GM12878 (cell line): ENCODE measurements at regions not wholly inside any gene's neighbourhood (a gene's known extent, or its start where the extent isn't known, plus 50 kb on each side); places are given as distances from the start of the nearest gene placed in this dataset.

ENCODE experiments used
- ATAC-seq: fragments of 200-7000 bp; cut with Tn5 transposase; 3 replicates; pipeline ENCODE4 v1.9.1; 2020; ENCODE audit warnings: mild to moderate bottlenecking, moderate library complexity
- BruUV-seq: library from RNA; stranded (reverse); fragments of 400-500 nt; replicated peaks from 2 replicates; lab custom pipeline; 2021; lab: Mats Ljungman, UMichigan
- CTCF ChIA-PET: fragments of 300-600 bp; sonication (Branson Sonifier 250); formaldehyde crosslinking; extraction: SDS; loops from one replicate; lab custom pipeline; 2021; ENCODE audit warnings: inconsistent platforms; lab: Yijun Ruan, JAX
- POLR2A ChIA-PET: fragments of 350-600 bp; formaldehyde crosslinking; extraction: SDS; loops from one replicate; lab custom pipeline; 2021; ENCODE audit warnings: inconsistent platforms; lab: Charles Lee
- RAD21 ChIA-PET: fragments of 300-600 bp; sonication (Branson Sonifier 250); formaldehyde crosslinking; loops from one replicate; lab custom pipeline; 2023; ENCODE audit warnings: antibody characterized with exemption; ENCODE audit not compliant: unreplicated experiment; lab: Charles Lee
- SMC1A ChIA-PET: fragments of 300-600 bp; sonication (Branson Sonifier 250); formaldehyde crosslinking; loops from one replicate; lab custom pipeline; 2023; ENCODE audit not compliant: unreplicated experiment, uncharacterized antibody; lab: Charles Lee
- DNase-seq: peaks from one replicate; pipeline ENCODE4 v3.0.0-alpha.2; 2011; ENCODE audit warnings: low read depth, low spot score
- FAIRE-seq: peaks from 3 replicates; lab custom pipeline; 2011; peaks lifted over from hg19 to GRCh38; lab: Jason Lieb, UNC
- H2AFZ ChIP-seq: 2 replicates; pipeline ENCODE4 v1.6.0; 2011; ENCODE audit warnings: low read depth, low read length, control low read depth; ENCODE audit not compliant: control insufficient read depth
- H3K27ac ChIP-seq: 2 replicates; pipeline ENCODE4 v1.5.1; 2011; ENCODE audit warnings: control low read depth; ENCODE audit not compliant: control insufficient read depth, insufficient read depth
- H3K27me3 ChIP-seq, 2 experiments: replicated peaks in 1 of 2; 2 replicates each; pipeline versions ENCODE4 v1.6.0 to v1.6.1; 2011; ENCODE audit warnings: low read length in 1 of 2; ENCODE audit not compliant: control insufficient read depth in 2 of 2, insufficient read depth in 2 of 2
- H3K36me3 ChIP-seq, 2 experiments: 2 replicates each; pipeline ENCODE4 v1.5.1; 2011; ENCODE audit warnings: low read length in 1 of 2; ENCODE audit not compliant: control insufficient read depth in 2 of 2, insufficient read depth in 2 of 2
- H3K4me1 ChIP-seq: 2 replicates; pipeline ENCODE4 v1.6.1; 2011; ENCODE audit warnings: mild to moderate bottlenecking, low read length, moderate library complexity, mixed read lengths; ENCODE audit not compliant: control insufficient read depth, insufficient read depth
- H3K4me2 ChIP-seq: 2 replicates; pipeline ENCODE4 v1.6.0; 2011; ENCODE audit warnings: control low read depth; ENCODE audit not compliant: control insufficient read depth, insufficient read depth
- H3K4me3 ChIP-seq: fragments of 200-600 bp; sonication (generic); 2 replicates; pipeline ENCODE4 v1.5.1; 2016
- H3K79me2 ChIP-seq: 2 replicates; pipeline ENCODE4 v1.6.0; 2011; ENCODE audit warnings: low read length; ENCODE audit not compliant: control insufficient read depth, insufficient read depth
- H3K9ac ChIP-seq: 2 replicates; pipeline ENCODE4 v1.8.0; 2011; ENCODE audit warnings: low read length, control low read depth, mixed read lengths; ENCODE audit not compliant: control insufficient read depth, insufficient read depth
- H3K9me3 ChIP-seq: replicated peaks from 3 replicates; pipeline ENCODE4 v1.5.1; 2011; ENCODE audit warnings: mild to moderate bottlenecking, low read length; ENCODE audit not compliant: control insufficient read depth, insufficient read depth
- H4K20me1 ChIP-seq: 2 replicates; pipeline ENCODE4 v1.6.0; 2011; ENCODE audit not compliant: control insufficient read depth, insufficient read depth
- CHD2 ChIP-seq: IDR thresholded peaks from 2 replicates; pipeline ENCODE4 v1.6.1; 2011; ENCODE audit warnings: low read depth, low read length, improper control_type of control experiment, borderline replicate concordance
- CREB1 ChIP-seq: IDR thresholded peaks from 2 replicates; pipeline ENCODE4 v1.6.1; 2012; ENCODE audit warnings: low read depth, mild to moderate bottlenecking, inconsistent platforms
- NBN ChIP-seq: fragments of 450-650 bp; IDR thresholded peaks from 2 replicates; pipeline ENCODE4 v1.6.1; 2016
- PAX8 ChIP-seq: fragments of 450-650 bp; IDR thresholded peaks from 2 replicates; pipeline ENCODE4 v1.6.1; 2017; ENCODE audit warnings: mild to moderate bottlenecking, moderate library complexity
- ZZZ3 ChIP-seq: IDR thresholded peaks from 2 replicates; pipeline ENCODE4 v1.6.1; 2011; ENCODE audit warnings: low read depth; ENCODE audit not compliant: control insufficient read depth, insufficient read length
- WGBS: methylation state at CpG from one replicate; pipeline ENCODE4 v1.1.6; 2016; ENCODE audit warnings: low lambda C conversion rate; ENCODE audit not compliant: insufficient replicate concordance, insufficient coverage; ENCODE audit errors: missing lambda C conversion rate; 5-methylcytosine and 5-hydroxymethylcytosine counted together
- in situ Hi-C: fragments of 300-500 bp; cut with MboI; formaldehyde crosslinking; loops from 9 replicates; pipeline ENCODE4 v1.14.3; 2018; ENCODE audit warnings: mixed read lengths
- intact Hi-C: fragments of 100-400 bp; cut with micrococcal nuclease; formaldehyde crosslinking; loops from one replicate; pipeline ENCODE4 v1.14.2; 2022; ENCODE audit not compliant: unreplicated experiment
- TF ChIP-seq, protein P1 (sequence below): fragments of 450-650 bp; IDR thresholded peaks from 2 replicates; pipeline ENCODE4 v1.6.1; 2017; ENCODE audit warnings: mild to moderate bottlenecking, moderate library complexity

GRCh38 chr12:88736031-88736430 lies 155.8 kb upstream of the KITLG start (continued):
- TF ChIP-seq, protein P1, sequence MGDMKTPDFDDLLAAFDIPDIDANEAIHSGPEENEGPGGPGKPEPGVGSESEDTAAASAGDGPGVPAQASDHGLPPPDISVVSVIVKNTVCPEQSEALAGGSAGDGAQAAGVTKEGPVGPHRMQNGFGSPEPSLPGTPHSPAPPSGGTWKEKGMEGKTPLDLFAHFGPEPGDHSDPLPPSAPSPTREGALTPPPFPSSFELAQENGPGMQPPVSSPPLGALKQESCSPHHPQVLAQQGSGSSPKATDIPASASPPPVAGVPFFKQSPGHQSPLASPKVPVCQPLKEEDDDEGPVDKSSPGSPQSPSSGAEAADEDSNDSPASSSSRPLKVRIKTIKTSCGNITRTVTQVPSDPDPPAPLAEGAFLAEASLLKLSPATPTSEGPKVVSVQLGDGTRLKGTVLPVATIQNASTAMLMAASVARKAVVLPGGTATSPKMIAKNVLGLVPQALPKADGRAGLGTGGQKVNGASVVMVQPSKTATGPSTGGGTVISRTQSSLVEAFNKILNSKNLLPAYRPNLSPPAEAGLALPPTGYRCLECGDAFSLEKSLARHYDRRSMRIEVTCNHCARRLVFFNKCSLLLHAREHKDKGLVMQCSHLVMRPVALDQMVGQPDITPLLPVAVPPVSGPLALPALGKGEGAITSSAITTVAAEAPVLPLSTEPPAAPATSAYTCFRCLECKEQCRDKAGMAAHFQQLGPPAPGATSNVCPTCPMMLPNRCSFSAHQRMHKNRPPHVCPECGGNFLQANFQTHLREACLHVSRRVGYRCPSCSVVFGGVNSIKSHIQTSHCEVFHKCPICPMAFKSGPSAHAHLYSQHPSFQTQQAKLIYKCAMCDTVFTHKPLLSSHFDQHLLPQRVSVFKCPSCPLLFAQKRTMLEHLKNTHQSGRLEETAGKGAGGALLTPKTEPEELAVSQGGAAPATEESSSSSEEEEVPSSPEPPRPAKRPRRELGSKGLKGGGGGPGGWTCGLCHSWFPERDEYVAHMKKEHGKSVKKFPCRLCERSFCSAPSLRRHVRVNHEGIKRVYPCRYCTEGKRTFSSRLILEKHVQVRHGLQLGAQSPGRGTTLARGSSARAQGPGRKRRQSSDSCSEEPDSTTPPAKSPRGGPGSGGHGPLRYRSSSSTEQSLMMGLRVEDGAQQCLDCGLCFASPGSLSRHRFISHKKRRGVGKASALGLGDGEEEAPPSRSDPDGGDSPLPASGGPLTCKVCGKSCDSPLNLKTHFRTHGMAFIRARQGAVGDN = no peak
- TF ChIP-seq CHD2 = no peak
- no peak for TF ChIP-seq NBN

DNA sequence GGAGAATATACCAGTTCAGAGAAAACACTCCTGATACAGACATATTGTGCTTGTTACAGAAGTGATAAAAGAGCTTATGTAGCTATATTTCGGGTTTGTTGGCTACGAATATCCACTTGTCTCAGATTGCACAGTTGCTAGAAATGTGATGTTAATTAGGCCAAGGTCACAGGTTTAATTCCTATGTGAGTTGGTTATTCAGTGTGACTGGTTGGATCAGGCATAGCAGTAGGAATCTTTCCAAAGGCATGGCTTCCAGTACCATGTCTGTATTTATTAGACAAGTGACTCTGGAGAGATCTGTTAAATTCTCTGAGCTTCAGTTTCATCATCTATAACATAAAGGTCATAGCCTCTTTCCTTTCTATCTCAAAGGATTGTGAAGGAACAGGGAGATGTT lies 152.7 kb upstream of the KITLG start:
- H3K9me3 ChIP-seq = no peaks in the 10 kb centered on the region
- in situ Hi-C loops = no loop called here
- intact Hi-C loops = no loop called here
- FAIRE-seq (no peak), ATAC-seq (no peak), DNase-seq (no peak)
- no peaks in the 10 kb centered on the region for H4K20me1 ChIP-seq
- RAD21 ChIA-PET = no interaction called here
- H3K27ac ChIP-seq = no peak overlapping the region
- POLR2A ChIA-PET = no interaction called here
- SMC1A ChIA-PET = no interaction called here
- H2AFZ ChIP-seq = no peak overlapping the region
- no peaks in the 10 kb centered on the region for H3K27me3 ChIP-seq
- no peaks in the 10 kb centered on the region for H3K79me2 ChIP-seq
- TF ChIP-seq PAX8 (no peak), CREB1 (no peak), ZZZ3 (no peak)
- H3K9ac ChIP-seq = no peak overlapping the region
- no TSS peak for BruUV-seq
- no peaks in the 10 kb centered on the region for H3K4me1 ChIP-seq
- CTCF ChIA-PET = interaction anchor here (1.5 kb wide), 1 partner anchor 16 kb away, joined by 3 read pairs; no protein-coding TSS in a partner anchor
- WGBS = 17% methylated on average over 2 of the region's 2 CpGs
- H3K4me2 ChIP-seq = no peak overlapping the region
- H3K4me3 ChIP-seq = no peak overlapping the region
- no peaks in the 10 kb centered on the region for H3K36me3 ChIP-seq
